Left forelimb (tissue), 1 donor: ENCODE measurements at regions not wholly inside any gene's neighbourhood (a gene's known extent, or its start where the extent isn't known, plus 50 kb on each side); places are given as distances from the start of the nearest gene placed in this dataset.

ENCODE experiments used
- DNase-seq: peaks from one replicate; pipeline ENCODE4 v3.0.0-alpha.2; 2018; ENCODE audit warnings: low spot score

DNA sequence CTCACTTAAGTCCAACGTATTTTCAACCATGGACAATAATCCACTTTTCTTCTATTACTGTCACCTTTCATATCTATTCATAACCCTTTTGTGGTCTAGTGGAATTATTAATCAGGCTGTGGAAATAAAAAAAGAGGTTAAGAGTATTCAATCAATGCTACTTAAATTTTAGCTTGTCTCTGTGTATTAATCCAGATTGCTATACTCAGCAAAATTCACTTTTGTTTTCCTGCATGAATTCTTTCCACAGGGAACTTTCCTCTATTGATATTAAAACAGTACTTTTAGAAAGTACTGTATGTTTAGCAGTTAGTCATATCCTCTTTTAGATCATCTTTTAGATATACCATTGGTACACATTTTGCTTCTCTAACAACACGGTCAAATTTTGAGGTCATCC is 1033.0 kb upstream of the ADGRL2 start:
- no peak for DNase-seq

DNA sequence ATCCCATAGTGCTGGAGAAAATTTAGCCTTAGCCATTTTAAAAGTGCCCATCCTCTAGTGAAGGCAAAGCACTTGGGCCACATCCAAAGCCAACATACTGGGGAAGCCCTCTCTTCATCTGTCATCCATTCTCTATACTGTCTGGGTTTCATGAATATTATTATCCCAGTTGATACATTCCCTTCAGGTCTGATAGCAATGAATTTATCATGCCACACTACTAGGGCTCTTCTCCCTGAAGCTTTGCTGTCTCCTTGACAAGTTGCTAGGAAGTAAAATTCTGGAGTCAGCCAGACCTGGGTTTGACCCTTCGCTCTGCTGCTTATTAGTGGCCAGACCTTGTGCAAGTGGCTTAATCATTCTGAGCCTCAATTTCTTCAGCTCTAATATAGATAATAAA is 1041.4 kb upstream of the ADGRL2 start:
- no peak for DNase-seq

DNA sequence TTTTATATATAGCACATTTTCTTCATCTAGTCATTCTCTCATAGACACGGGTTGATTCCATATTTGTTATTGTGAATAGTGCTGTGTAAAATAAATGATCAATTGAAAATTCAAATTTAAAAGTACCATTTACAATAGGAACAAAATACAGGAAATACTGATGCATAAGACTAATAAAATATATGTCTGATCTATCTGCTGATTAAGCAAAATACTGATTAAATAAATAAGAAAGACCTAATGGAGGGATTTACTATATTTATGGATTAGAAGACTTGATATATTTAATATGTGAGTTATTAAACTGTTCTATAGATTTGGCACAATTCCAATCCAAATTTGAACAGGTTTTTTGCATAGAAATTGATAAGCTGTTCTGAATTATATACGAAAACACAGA is 1044.8 kb upstream of the ADGRL2 start:
- DNase-seq: no peak

DNA sequence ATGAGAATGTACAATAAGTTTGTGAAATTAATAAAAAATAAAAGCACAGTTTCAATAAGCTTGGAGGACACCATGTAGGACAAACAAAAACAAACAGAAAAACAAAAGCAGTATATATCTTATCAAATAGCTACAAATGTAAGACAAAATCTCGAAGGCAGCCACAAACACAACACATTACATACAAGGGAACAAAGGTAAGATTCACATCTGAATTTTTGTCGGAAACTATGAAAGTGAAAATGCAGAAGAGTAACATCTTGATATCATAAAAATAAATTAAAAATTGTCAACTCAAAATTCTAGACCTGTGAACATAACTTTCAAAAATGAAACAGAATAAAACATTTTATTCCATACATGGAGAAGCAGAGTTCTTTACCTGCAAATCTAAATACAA is 1049.5 kb upstream of the ADGRL2 start:
- no peak for DNase-seq

DNA sequence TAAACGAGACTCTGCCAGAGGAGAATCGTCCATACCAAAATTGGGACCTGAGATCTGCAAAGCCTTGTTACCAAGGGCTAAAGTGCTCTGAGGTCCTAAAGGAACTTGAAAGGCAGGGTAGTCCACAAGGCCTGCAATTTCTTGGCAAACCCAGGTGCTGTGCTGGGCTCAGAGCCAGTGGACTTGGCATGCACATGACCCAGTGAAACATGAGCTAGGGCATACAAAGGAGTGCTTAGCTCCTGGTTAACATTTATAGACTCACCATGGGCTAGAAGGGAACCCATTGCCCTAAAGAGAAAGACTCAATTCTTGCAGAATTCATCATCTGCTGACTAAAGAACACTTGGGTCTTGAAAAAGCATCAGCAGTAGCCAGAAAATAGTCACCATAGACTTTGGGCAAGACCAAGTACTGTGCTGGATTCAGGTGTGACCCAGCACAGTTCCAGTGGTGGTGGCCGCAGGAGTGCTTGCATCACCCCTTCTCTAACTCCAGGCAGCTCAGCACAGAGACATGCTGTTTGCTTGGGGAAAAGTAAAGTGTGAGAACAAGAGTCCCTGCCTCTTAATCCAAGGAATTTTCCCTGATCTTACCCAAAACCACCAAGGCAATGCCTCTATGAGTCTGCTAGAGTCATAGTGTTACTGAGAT is 1069.4 kb upstream of the ADGRL2 start:
- DNase-seq: no peak

DNA sequence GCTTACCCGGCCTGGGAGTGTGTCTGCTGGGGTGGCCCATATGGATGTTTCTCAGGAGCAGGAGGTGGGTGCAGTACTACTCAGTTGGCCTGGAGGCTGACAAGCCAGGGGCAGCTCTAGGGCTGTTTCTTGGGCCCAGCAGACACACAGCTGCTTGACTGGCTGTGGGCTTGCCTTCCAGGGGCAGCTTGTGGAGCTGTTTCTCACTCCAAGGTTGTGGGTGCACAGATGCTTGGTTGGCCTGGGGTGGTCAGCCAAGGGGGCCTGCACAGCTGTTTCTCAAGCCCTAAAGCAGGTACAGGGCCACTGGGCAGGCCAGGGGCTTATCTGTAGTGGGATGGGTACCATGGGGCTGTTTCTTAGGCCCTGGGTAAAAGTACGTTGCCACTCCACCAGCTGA is 1078.1 kb upstream of the ADGRL2 start:
- no peak for DNase-seq

DNA sequence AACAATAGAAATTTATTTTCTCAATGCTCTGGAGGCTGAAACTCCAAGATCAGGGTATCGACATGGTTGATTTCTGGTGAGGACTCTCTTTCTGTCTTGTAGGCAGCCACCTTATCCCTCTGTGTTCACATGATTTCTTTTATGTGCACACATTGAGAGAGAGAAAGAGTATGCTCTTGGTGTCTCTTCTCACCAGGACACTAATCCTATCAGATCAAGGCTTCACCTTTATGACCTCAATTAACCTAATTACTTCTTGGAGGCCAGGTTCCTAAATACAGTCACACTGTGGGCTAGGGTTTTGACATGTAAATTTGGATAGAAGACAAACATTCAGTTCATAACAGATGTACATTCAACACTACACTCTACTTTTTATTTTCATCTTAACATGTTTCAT is 1094.2 kb upstream of the ADGRL2 start:
- DNase-seq: no peak

DNA sequence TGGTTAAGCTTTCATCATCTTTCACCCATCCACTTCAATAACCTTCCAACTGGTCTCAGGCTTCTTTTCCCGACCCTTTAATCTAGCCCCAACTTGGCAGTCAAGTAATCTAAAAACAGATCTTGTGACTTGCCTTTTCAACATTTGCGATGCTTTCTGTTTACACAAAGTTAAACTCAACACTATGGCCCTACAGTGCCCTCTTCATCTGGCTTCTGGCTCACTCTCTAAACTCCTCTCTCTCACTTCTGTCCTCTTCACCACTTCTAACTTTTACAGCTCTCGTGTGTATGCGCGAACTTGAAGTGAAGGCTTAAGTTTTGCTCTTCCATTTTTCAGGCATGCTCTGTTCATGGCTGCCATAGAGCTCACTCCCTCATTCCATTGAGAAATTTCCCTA is 1122.3 kb upstream of the ADGRL2 start:
- DNase-seq: no peak

DNA sequence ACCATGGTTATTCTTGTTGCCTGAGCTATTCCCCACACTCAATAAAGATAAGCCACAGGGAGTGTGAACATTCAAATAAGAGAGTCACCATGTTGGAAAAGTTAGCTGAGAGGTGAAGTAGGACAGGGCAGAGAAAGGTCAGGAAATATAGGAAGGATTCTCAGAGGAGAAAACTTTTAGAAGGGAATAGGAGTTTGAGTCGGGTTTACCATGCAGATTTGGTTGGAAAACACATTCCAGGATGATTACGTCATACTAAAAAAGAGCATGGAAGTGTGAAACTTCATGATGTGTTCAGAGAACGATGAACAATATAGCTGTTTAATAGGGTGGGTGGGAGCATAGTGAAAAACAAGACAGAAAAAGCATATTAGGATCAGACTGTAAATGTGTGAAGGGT is 1125.3 kb upstream of the ADGRL2 start:
- DNase-seq: no peak

DNA sequence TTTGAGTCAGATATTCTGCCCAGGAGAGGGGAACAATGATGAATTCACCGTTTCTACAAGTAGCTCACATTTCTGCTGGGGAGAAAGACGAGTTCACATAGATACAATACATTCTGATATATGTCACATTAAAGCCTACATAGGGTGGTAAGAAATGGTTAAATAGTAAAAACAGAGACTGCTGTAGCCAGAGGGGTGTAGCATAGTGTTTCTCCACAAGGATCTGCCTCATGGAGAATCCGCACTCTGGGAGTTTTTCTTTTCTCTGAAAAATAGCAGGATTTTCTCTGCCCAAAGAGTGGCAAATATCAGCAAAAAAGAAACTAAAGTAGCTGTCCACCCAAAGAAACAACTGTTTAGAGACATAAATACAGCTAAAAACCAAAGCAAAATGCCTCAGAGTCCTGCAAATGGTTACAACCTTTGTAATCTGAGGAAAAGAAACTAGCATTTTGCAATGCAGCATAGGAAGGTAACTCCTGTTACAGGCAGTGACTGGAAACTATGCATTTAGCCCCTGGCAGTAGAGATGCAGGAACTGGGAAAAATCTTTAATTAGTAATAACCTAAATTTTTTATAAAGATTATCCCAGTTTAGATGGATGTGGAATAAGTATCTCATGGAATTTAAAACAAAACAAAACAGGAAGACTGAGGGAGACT is 1126.7 kb upstream of the ADGRL2 start:
- no peak for DNase-seq

DNA sequence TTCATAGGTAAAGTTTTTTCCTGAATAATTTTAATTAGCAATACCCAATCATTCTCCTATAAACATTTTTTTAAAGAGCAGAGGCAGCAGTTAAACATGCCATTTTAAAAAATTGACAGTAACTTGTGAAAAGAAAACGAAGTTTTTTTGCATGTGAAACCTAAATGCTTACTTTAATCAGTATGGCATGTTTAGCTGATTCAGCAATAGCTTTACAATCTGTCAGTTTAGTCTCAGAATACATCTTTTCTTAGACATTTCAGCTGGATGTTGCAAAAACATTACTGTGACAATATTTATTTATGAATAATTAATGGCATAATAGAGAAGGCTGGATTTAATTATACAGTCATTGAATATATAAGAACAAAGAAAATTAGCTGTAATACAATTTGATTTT is 1132.4 kb upstream of the ADGRL2 start:
- DNase-seq: no peak

DNA sequence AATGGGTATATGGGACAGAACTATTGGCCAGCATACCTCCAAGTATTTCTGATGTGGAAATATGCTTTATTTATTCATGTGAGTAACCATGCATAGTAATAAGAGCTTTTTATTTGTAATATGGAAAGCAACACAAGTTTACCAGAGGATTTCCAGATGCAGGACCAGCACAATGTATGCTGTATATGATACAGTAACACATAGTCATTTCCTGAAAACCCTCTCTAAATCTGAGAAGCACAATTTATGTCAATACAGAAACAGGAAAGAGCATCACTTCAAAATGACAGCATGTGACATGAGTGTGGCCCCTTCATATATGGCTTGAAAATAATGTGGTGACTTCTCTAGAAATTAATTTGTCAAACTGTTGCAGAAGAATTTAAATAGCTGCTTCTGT is 1134.7 kb upstream of the ADGRL2 start:
- no peak for DNase-seq

DNA sequence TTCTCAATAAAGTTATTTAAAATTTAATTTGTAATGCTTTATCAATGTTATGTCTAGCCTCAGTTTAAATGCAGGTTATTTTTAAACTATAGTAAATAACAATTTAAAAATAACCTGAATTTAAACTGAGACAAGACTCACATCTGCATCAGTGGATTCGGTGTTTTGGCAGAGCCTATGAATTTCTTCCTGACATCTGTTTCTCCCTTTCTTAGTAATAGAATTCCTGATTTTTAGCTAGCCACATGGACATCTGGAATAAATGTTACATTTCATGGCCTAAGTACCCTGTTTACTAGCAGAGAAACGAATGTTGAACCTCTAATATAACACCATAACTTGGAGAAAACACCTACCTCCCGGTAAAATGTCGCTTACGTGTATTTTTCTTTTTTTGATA is 1141.6 kb upstream of the ADGRL2 start:
- no peak for DNase-seq

DNA sequence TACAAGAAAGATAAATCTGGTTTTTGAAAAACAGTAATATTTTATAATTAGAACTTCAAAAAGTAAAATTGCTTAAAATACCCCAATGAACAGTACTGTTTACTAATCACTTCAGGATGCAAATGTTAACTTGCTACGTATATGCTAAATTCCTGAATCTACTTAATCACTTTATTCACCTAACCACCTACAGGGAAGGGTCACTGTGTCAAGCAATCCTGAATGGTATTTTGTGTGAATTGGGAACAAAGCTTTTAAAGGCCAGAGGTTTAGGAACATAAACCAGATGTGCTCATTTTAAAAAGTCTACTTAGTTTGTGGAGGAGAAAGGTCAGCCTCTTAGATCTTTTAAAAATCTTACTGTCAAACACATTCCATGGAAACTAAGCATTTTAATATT is 1143.0 kb upstream of the ADGRL2 start:
- no peak for DNase-seq

DNA sequence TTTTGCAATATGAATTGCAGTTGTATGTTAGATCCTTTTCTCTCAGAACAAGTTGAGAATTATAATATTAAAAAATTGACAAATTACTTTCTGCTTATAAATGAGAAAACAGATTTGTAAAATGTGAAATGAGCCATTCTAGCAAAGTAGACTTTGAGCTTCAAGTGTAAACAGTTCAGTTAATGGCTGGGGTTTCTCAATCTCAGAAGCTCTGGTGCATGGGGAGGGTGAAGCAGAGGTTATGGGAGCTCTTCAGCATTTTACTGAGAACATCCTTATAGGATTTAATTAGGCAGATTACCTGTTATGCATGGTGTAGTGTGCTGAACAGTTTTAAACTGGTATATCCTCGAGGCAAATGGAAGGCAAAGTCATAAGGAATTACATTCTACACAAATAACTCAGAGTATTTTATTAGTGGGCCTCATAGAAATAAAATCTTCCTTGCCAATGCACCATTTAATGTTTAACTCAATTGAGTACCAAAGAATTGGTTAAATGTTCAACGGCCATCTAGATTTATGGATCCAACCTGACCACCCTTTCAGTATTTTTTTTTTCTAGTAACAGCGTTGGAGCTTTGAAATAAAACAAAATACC is 1143.6 kb upstream of the ADGRL2 start:
- no peak for DNase-seq

DNA sequence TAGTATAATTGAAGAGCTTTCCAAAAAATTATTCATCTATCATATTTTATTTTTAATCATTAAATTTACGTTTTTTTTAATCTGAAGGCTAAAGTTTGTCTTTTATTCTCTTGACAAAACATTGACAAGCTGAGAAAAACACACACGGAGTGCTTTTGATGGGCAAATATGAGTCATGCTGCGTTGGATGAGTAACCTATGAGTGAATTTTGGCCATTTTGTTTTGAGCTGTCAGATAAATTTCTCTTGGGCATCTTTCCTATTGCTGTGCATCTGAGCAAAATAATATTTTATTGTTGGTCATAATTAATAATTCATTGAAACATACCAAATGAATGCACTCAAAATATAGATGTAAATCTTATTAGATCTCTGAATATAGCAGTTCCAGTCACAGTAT is 1144.1 kb upstream of the ADGRL2 start:
- DNase-seq: no peak

DNA sequence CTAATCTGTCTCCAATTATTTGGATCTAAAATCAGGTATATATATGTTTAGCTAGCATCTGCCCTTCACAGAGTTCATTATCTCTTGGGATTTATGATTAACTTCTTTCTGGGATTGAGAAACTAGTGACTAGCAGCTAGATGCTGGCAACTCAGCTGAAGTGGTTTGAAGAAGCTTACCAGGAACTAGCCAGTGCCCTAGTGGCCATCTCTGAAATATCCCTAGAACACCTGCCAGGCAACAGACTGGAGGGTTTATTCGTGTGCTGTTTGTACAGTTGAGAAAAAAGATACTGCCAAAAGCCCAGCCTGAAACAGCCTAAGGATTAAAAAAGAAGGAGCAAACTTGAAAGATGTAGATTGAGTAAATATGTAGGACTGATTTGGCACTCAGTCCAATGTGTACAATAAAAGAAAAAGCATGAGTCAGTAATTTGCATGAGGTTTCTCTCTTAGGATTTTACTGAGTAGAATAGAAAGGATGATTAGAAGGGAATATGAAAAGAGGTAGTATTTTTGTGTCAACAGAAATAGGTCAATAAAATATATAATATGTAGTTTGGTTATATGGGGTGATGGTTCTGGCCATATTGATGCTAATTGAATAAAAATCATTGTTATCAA is 1144.6 kb upstream of the ADGRL2 start:
- DNase-seq: no peak

DNA sequence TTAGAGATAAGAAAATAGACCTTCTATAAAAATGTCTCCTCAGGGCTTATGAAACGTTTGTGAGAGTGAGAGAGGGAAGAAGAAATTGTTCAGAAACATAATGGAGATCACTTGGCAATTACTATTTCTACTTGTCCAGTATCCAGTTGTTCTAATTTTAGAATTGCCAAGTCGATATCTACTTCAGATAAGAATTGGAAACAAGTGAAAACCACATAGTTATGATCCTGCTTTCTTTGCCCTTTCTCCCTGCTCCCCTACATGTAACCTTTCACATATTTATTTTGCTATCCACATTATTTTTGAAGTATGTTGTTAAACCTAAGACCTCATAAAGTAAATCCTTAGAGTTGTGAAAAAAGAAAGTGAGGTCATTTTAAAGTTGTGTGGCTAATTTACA is 1154.7 kb upstream of the ADGRL2 start:
- no peak for DNase-seq

DNA sequence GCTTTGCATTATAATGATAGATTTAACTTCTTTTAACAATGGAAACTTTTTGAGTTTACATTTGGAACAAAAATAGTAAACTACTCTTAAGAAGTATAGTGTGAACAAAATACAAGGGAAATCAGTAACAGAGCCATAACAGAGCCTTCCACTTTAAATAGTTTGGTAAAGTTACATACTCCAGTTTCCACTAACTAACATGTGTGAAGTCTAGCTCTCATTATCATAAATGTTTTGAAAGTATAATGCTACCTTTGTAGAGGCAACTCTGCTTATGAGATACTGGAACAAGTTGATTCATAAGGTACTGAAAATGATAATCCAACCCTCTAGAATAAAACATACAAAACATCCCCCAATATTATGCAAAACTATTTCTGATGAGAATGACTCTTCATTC is 1155.1 kb upstream of the ADGRL2 start:
- DNase-seq: no peak

DNA sequence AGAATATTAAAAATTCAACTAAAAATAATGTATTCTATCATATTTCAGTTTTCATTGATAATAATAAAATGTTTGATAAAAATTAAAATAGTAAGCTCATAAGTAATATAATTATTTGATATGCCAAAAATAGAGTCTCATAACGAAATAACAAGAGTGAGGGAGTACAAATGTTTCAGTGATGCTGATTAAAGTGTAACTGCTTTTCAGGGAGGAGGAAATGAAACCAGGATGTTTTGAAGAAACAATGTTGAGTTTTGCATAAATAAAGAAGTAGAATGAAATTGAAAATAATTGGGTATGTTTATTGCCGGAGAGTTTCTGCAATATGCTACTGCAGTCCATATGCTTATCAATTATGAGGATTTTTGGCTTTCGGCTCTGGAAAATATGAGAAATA is 1159.8 kb upstream of the ADGRL2 start:
- no peak for DNase-seq

DNA sequence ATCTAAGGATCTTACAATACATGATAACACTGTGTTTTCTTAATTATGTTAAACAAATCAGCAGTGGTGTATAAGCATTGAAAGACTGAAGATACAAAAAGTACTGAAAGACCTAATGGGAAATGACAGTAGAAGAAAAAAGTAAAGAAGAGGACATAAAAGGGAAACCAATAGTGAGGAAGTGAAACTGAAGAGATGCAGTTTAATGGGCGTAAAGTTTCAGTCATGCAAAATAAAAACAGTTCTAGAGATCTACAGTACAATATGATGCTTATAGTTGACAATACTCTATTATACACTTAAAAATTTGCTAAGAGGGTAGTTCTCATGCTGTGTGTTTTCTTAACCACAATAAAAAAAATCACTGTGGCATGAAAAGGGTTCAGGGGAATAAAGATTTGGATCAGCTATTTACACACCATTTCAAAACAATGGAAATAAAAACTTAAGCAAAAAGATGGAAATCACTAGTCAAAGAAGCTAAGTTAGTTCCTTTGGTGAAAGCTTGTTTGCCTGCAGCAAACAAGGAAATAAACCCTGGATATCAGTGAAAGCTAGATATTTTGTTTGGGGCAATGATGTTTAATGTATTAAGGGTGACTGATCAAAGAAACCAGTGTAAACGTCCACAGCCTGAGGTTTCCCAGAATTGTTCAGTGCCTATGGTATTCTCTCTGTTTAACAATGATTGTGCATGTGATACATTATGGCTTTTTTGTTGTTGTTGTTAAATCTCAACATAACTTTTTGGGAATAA is 1160.8 kb upstream of the ADGRL2 start:
- no peak for DNase-seq

DNA sequence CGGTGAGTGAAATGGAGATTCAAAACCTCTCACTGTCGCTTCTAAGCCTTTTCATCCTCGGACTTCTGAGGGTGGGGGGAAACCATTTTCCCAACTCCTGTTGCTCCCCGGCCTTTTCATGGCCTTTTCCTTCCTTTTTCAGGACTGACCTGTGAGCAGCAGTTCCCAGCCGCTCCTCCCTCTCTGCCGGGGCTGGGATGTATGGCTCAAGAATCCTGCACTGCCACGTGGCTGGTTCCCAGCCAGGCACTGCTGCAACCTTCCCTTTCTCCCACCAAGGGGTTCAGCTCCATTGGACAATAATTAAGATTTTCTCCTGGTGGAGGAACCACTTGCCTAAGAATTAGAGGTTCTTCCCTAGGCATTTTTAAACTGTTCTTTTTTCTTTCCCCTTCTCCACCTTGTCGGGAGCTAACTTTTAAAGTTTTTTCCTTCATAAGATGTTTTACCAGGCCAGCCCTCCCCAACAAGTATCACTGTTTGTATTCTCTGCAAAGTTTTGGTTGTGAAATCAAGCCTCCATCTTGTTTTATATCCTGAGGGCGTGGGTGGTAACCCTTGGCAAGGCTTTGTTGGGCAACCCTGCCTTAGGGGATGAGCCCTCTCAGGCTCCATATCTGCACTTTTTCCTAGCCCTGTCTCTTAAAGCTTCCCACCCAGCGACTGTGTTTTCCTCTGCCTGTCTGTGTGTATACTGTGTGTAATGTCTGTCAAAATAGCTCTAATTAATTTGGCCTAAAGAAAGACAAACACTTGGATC is 1166.6 kb upstream of the ADGRL2 start:
- DNase-seq: no peak
